HUES6 (cell line): ENCODE measurements at regions not wholly inside any gene's neighbourhood (a gene's known extent, or its start where the extent isn't known, plus 50 kb on each side); places are given as distances from the start of the nearest gene placed in this dataset.
"Not testable (repeated sequence)": the region's sequence is repeated elsewhere in the genome, so short reads cannot be mapped to it uniquely, and the experiment has no call there.

Source experiments
- H3K27ac ChIP-seq: 2 replicates; pipeline ENCODE4 v1.7.0; 2013; ENCODE audit warnings: low read depth, mild to moderate bottlenecking, low read length, inconsistent platforms
- H3K27me3 ChIP-seq: 2 replicates; pipeline ENCODE4 v1.6.1; 2013; ENCODE audit warnings: low read length; ENCODE audit not compliant: control insufficient read depth, insufficient read depth
- H3K36me3 ChIP-seq: 2 replicates; pipeline ENCODE4 v1.6.1; 2013; ENCODE audit warnings: low read length; ENCODE audit not compliant: control insufficient read depth, insufficient read depth
- H3K4me1 ChIP-seq: 2 replicates; pipeline ENCODE4 v1.6.1; 2013; ENCODE audit warnings: low read length; ENCODE audit not compliant: control insufficient read depth, insufficient read depth
- H3K4me3 ChIP-seq: 2 replicates; pipeline ENCODE4 v1.5.1; 2013; ENCODE audit warnings: low read depth, low read length
- H3K9ac ChIP-seq: one replicate; pipeline ENCODE4 v1.6.1; 2013; ENCODE audit warnings: mild to moderate bottlenecking, low read length
- H3K9me3 ChIP-seq: 2 replicates; pipeline ENCODE4 v1.6.1; 2013; ENCODE audit warnings: low read depth, low read length; ENCODE audit not compliant: control insufficient read depth, insufficient read depth

GRCh38 chr4:134906404-134907023 lies 704.9 kb upstream of the PABPC4L start:
- no peak overlapping the region for H3K4me3 ChIP-seq
- no peaks in the 10 kb centered on the region for H3K27me3 ChIP-seq
- peaks cover 22% of the 10 kb centered on the region for H3K4me1 ChIP-seq
- no peak overlapping the region for H3K9ac ChIP-seq
- no peaks in the 10 kb centered on the region for H3K36me3 ChIP-seq
- no peak overlapping the region for H3K27ac ChIP-seq
- H3K9me3 ChIP-seq: no peaks in the 10 kb centered on the region

DNA sequence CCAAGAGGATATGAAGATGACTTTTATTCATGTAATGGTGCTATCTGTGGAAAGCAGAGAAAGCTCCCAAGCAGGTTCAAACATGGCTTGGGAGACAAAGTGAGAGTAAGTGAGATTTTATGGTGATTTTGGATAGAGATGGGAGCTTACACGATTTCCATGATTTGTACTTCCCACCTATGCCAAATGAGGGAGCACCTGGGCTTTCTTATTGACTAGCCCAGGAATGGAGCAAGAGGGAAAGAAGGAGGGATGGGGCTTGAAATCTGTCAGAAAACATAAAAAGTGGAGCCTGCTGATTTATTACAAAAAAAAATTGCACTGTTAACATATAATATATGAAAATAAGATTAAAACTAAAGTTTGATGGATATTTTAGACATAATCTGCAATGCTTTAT lies 703.5 kb upstream of the PABPC4L start:
- H3K4me1 ChIP-seq: peaks cover 8% of the 10 kb centered on the region
- H3K9me3 ChIP-seq: no peaks in the 10 kb centered on the region
- no peak overlapping the region for H3K27ac ChIP-seq
- no peaks in the 10 kb centered on the region for H3K36me3 ChIP-seq
- H3K4me3 ChIP-seq: no peak overlapping the region
- no peak overlapping the region for H3K9ac ChIP-seq
- H3K27me3 ChIP-seq: no peaks in the 10 kb centered on the region

DNA sequence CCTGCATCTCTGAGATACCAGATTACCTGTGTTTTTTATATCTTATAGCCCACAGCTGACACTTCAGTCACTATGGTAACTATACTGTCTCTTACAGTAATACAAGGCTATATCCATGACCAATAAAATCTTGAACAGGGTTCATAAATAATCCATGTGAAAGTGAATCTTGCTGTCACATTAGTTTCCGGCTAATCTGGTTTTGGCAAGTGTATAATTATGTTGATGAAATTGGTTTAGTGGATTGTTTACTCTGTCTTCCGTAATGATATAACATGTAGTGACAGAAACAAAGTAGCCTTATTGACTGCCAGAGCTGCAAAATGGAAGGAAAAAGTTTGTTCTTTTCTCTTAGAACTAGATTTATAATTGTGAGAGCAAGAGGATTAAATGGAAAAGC lies 686.6 kb upstream of the PABPC4L start:
- Histone ChIP-seq H3K4me3 (no peak overlapping the region), H3K4me1 (0 out of 2 replicates have a peak, but pooled peaks cover 6% of the 10 kb centered on the region), H3K36me3 (no peaks in the 10 kb centered on the region), H3K27ac (no peak overlapping the region), H3K9ac (no peak overlapping the region), H3K9me3 (no peaks in the 10 kb centered on the region), H3K27me3 (no peaks in the 10 kb centered on the region)

GRCh38 chr4:134885436-134885835 lies 683.8 kb upstream of the PABPC4L start:
- H3K27me3 ChIP-seq: no peaks in the 10 kb centered on the region
- no peak overlapping the region for H3K27ac ChIP-seq
- no peaks in the 10 kb centered on the region for H3K9me3 ChIP-seq
- H3K4me1 ChIP-seq: 0 out of 2 replicates have a peak, but pooled peaks cover 6% of the 10 kb centered on the region
- no peaks in the 10 kb centered on the region for H3K36me3 ChIP-seq
- no peak overlapping the region for H3K9ac ChIP-seq
- H3K4me3 ChIP-seq: no peak overlapping the region

DNA sequence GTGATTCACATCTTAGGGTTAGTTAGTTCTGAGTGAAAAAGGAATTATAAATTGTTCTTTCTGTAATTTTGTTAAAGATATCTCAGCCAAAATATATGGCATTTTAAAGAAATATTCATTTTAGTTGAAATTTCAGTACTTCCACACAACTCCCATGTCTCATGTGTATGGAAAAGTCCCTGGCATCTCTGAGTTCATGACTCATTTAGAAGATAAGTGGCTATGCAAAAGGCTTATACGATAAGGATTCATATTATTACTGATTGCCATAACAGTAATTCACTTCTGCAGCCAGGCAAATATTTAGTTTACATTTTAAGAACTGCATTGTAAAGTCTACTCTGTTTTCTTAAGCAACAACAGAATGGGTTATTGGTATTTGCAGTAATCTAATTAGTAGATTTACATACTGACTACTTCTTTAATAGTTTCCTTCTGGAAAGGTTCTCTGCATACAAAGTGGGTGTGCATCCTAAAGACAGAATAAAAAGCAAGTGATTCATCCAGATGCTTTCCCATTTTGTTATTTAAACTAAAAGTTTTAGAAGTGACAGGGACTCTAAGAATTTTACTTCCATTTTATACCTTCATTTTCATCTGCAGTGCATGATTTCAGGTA lies 682.4 kb upstream of the PABPC4L start:
- H3K9me3 ChIP-seq: no peaks in the 10 kb centered on the region
- no peak overlapping the region for H3K27ac ChIP-seq
- no peak overlapping the region for H3K9ac ChIP-seq
- no peaks in the 10 kb centered on the region for H3K27me3 ChIP-seq
- 0 out of 2 replicates have a peak, but pooled peaks cover 6% of the 10 kb centered on the region for H3K4me1 ChIP-seq
- H3K4me3 ChIP-seq: no peak overlapping the region
- H3K36me3 ChIP-seq: no peaks in the 10 kb centered on the region

- Histone ChIP-seq H3K4me1 (0 out of 2 replicates have a peak, but pooled peaks cover 2% of the 10 kb centered on the region), H3K9ac (no peak overlapping the region), H3K27me3 (no peaks in the 10 kb centered on the region), H3K36me3 (no peaks in the 10 kb centered on the region), H3K27ac (no peak overlapping the region), H3K9me3 (0 out of 2 replicates have a peak, but pooled peaks cover 3% of the 10 kb centered on the region), H3K4me3 (no peak overlapping the region)
Measured at GRCh38 chr4:134879019-134879418, 677.4 kb upstream of the PABPC4L start.

DNA sequence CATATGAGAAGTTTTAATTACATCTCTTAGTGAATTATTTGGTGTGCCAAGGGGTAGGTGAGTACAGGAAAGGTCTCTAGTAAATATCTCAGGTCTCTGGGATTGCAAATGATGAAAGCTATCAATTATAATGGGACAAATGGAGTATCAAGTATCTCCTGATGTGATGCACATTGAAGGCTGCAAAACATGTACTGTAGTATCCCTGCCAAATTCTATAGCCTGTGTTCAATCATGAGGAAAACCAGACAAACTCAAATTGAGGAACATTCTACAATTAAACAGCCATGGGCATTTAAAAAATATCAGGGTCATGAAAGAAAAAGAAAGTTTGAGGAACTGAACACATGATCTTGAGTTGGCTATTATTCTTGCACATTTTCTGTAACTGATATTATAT lies 665.4 kb upstream of the PABPC4L start:
- Histone ChIP-seq H3K9ac (no peak overlapping the region), H3K4me1 (0 out of 2 replicates have a peak, but pooled peaks cover 4% of the 10 kb centered on the region), H3K9me3 (no peaks in the 10 kb centered on the region), H3K27me3 (no peaks in the 10 kb centered on the region), H3K4me3 (no peak overlapping the region), H3K27ac (no peak overlapping the region), H3K36me3 (no peaks in the 10 kb centered on the region)

DNA sequence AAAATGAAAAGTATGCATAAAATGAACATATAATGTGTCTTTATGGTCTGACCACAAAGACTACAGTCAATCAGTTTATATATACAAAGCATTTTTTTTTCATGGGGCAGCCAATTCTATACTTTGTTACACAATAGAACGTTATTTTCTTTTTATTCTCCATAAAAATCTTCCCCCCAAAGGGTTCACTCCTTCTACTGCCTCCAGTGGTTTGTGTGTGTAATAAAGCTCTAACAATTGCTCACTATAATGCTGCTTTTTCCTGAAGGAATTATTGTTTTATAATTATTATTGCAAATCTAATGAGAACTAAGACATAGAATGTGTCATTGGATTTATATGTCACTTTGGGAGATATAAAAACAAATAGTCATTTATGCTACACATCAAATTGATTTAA lies 664.1 kb upstream of the PABPC4L start:
- Histone ChIP-seq H3K36me3 (no peaks in the 10 kb centered on the region), H3K9ac (no peak overlapping the region), H3K27me3 (no peaks in the 10 kb centered on the region), H3K27ac (no peak overlapping the region), H3K4me1 (0 out of 2 replicates have a peak, but pooled peaks cover 4% of the 10 kb centered on the region), H3K9me3 (no peaks in the 10 kb centered on the region), H3K4me3 (no peak overlapping the region)

DNA sequence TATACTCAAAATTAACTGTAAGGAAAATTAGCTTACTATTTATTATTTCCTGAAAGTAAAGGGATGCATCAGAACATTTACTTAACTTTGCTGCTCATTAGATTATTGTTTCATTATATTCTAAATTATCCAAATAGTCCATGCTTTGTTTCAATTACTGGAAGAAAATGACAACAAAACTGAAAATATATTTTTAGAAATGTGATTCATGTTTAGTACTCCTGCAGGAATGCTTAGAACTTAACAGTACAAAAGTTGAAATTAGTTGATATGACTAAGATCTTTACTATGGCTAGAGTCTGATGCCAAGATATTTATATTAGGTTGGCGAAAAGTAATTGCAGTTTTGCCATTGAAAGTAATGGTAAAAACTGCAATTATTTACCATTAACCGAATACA lies 660.5 kb upstream of the PABPC4L start:
- no peak overlapping the region for H3K4me3 ChIP-seq
- no peaks in the 10 kb centered on the region for H3K36me3 ChIP-seq
- no peaks in the 10 kb centered on the region for H3K27me3 ChIP-seq
- no peaks in the 10 kb centered on the region for H3K9me3 ChIP-seq
- no peak overlapping the region for H3K27ac ChIP-seq
- no peak overlapping the region for H3K9ac ChIP-seq
- no peaks in the 10 kb centered on the region for H3K4me1 ChIP-seq

DNA sequence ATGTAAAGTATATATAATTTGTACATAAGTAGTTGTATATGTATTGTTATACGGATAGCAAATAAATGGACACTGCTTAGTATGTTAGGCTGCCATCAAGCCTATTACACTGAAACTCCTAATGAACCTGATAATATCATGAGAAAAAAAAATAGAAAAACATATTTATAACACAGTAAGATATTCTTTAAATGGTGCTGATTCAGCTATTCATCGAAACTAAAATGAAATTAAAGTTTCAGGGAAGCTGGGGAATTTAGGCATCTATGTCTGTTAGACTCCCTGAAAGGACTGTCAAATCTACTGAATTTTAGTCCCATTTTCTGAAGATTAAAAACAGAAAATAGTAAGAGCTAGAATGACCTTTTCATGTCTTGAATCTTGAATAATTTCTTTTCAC lies 647.1 kb upstream of the PABPC4L start:
- Histone ChIP-seq H3K9me3 (peaks cover 3% of the 10 kb centered on the region; the same call in 1 of the 2 replicates), H3K4me1 (no peaks in the 10 kb centered on the region), H3K4me3 (no peak overlapping the region), H3K36me3 (no peaks in the 10 kb centered on the region), H3K27me3 (no peaks in the 10 kb centered on the region), H3K27ac (no peak overlapping the region), H3K9ac (no peak overlapping the region)

DNA sequence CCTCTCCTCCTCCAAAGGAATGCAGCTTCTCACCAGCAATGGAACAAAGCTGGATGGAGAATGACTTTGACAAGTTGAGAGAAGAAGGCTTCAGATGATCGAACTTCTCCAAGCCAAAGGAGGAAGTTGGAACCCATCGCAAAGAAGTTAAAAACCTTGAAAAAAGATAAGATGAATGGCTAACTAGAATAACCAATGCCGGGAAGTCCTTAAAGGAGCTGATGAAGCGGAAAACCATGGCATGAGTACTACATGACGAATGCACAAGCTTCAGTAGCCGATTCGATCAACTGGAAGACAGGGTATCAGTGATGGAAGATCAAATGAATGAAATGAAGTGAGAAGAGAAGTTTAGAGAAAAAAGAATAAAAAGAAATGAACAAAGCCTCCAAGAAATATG lies 629.2 kb upstream of the PABPC4L start:
- not testable (repeated sequence) for H3K9ac ChIP-seq, H3K27ac ChIP-seq, H3K27me3 ChIP-seq, H3K4me1 ChIP-seq, H3K4me3 ChIP-seq, H3K36me3 ChIP-seq
- H3K9me3 ChIP-seq: peaks cover 22% of the 10 kb centered on the region
